Skin epidermis (tissue), 12 donors: ENCODE measurements at regions not wholly inside any gene's neighbourhood (a gene's known extent, or its start where the extent isn't known, plus 50 kb on each side); places are given as distances from the start of the nearest gene placed in this dataset.

Experiments used
- H3K27ac ChIP-seq, 21 experiments: fragments of 200-600 bp; sonication (generic) in 11 of 21; one replicate each; pipeline ENCODE4 v1.5.0; 2020; ENCODE audit warnings: mild to moderate bottlenecking in 3 of 21, inconsistent platforms in 2 of 21, moderate library complexity in 2 of 21
- H3K4me3 ChIP-seq, 7 experiments: fragments of 200-600 bp; sonication (generic) in 2 of 7; one replicate each; pipeline ENCODE4 v1.5.0; 2020; ENCODE audit warnings: inconsistent platforms in 2 of 7, mild to moderate bottlenecking in 2 of 7, moderate library complexity in 1 of 7

GRCh38 chr14:29092121-29092520, 325.5 kb downstream of the FOXG1 start:
- H3K4me3 ChIP-seq = no peak overlapping the region
- no peak overlapping the region for H3K27ac ChIP-seq

DNA sequence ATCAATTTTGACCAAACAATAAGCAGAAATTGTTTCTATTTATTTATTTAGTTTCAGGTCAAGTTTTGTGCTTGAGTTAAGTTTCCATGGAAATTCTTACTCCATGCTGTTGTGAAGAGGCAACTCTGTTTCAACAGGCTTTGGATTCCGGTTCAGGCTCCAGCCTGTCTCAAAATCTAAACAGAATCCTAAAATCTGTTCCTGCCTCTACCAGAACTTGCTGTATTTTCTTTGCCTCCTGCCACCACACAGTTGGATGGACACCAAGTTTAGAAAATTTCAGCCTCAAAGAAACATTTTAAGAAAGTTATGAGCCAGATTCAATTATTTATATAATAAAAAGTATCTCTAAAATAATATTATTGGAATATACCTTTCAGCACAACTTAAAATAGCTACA, 330.9 kb downstream of the FOXG1 start:
- Histone ChIP-seq H3K4me3 (no peak overlapping the region), H3K27ac (no peak overlapping the region)

- Histone ChIP-seq H3K27ac (no peak overlapping the region), H3K4me3 (no peak overlapping the region)
Measured at GRCh38 chr14:29098656-29099055, 332.1 kb downstream of the FOXG1 start.

- Histone ChIP-seq H3K27ac (no peak overlapping the region), H3K4me3 (no peak overlapping the region)
Measured at GRCh38 chr14:29102266-29102665, 335.7 kb downstream of the FOXG1 start.

DNA sequence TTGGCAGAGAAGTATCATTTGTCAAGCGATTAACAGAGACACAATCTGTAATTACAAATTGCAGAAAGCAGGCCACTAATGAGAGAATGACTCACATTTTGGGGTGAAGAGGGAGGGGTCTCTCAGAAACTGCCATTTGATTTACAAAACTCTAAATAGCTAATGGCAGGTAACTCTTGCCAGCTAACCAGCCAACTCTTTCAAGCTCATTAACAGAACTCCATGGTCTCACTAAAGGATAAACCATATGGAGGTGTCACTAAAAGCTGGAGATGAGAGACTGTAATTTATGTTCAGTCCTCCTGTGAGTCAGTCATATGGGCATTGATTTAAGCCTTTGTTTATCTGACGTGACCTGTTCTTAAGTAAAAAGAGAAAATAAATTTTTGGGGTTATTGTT, 336.4 kb downstream of the FOXG1 start:
- Histone ChIP-seq H3K27ac (no peak overlapping the region), H3K4me3 (no peak overlapping the region)

- H3K4me3 ChIP-seq = no peak overlapping the region
- no peak overlapping the region for H3K27ac ChIP-seq
Measured at GRCh38 chr14:29108908-29109307, 342.3 kb downstream of the FOXG1 start.

DNA sequence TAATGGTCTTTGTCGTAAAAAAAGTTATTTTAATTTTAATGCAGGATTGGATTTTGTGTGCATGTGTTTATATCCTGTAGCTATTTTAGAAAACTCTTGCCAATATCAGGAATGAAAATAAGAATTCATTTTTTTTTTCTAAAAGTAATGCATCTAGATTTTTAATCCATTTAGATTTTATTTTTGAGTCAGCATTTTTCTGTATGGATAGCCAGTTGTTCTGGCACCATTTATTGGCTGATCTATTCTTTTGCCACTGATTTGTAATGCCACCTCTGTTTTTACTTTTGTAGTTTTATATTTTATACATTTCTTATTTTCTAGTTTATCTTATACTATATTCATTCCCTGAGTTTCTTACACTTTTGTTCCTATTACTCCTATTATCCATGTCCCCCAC, 343.0 kb downstream of the FOXG1 start:
- Histone ChIP-seq H3K27ac (no peak overlapping the region), H3K4me3 (no peak overlapping the region)

- Histone ChIP-seq H3K4me3 (no peak overlapping the region), H3K27ac (no peak overlapping the region)
Measured at GRCh38 chr14:29111554-29111953, 345.0 kb downstream of the FOXG1 start.

DNA sequence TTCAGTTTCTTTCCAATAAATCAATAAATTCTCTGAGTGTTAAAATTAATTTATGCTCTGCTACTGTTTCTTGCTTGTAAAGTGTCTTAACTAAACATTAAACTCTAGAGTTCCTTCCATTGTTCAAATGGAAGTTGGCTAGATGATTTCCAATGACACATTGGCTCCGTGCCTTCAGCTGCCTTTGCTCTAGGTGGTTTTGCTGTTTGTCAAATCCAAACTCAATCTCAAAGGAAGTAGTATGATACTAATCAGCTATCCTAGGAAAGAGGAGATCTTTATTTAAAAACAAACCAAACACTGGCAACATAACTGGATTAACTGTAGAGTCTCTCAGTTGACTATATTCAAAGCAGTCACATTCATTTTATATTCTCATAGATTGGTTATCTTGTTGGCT, 356.4 kb downstream of the FOXG1 start:
- no peak overlapping the region for H3K4me3 ChIP-seq
- H3K27ac ChIP-seq = no peak overlapping the region

- Histone ChIP-seq H3K27ac (no peak overlapping the region), H3K4me3 (no peak overlapping the region)
Measured at GRCh38 chr14:29126361-29126760, 359.8 kb downstream of the FOXG1 start.

DNA sequence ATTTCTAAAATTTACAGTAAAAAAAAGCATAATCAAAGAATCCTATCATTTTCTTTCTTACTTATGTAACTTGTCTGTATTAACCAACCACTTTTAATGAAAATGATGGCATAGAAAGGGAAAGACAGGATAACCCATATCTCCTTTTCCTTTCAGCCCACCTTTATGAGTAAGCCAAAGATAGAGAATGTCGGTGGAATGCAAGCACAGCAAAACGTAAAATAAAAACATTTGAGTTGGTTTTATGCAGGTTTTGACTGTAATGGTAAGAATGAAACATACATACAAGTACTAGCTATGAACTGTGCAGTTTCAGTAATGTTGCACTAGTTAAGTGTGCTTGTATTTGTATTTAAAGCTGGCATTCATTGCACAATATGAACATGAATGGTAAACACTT, 360.3 kb downstream of the FOXG1 start:
- H3K27ac ChIP-seq = no peak overlapping the region
- no peak overlapping the region for H3K4me3 ChIP-seq

GRCh38 chr14:29140016-29140415, 373.4 kb downstream of the FOXG1 start:
- Histone ChIP-seq H3K27ac (no peak overlapping the region), H3K4me3 (no peak overlapping the region)

DNA sequence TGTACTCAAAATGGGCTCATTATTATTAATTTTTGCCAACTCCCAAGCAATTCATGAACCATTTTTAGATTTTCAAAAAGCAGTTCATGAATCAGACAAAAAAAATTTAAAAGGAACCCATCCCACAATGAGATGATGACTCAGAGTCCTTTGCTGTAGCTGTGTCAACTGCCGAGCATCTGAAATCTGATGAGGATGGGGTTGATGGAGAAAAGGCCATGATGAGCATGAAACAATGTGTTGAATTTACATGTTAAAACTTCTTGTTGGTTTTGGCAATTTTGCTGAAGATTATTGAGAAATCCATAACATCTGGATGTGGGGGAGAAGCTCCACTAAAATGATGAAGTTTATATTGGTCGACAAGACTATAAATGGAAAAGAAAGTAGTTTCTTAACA, 378.0 kb downstream of the FOXG1 start:
- Histone ChIP-seq H3K27ac (no peak overlapping the region), H3K4me3 (no peak overlapping the region)

DNA sequence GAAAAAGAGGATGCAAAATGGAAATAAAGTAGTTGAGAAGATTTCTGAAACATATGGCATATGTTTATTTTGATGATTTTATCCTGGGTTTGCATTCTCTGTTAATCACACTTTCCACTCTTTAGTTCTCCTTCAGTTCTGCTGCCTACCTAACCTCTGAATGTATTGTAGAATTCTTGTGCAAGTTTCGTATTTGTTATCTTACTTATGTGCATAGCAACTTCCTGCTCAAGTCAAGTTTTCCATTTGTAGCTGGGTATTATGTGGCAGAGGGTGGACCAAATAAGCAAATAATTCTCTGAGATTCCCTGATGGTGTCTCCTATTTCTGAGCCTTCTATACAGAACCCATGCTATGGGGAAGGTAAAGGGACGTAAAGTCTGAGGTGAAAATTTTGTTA, 381.6 kb downstream of the FOXG1 start:
- Histone ChIP-seq H3K4me3 (no peak overlapping the region), H3K27ac (no peak overlapping the region)

GRCh38 chr14:29149798-29150197, 383.2 kb downstream of the FOXG1 start:
- Histone ChIP-seq H3K4me3 (no peak overlapping the region), H3K27ac (no peak overlapping the region)

GRCh38 chr14:29150659-29151058, 384.1 kb downstream of the FOXG1 start:
- Histone ChIP-seq H3K27ac (no peak overlapping the region), H3K4me3 (no peak overlapping the region)

- Histone ChIP-seq H3K27ac (no peak overlapping the region), H3K4me3 (no peak overlapping the region)
Measured at GRCh38 chr14:29156096-29156495, 389.5 kb downstream of the FOXG1 start.

- no peak overlapping the region for H3K4me3 ChIP-seq
- no peak overlapping the region for H3K27ac ChIP-seq
Measured at GRCh38 chr14:29161593-29161992, 395.0 kb downstream of the FOXG1 start.

DNA sequence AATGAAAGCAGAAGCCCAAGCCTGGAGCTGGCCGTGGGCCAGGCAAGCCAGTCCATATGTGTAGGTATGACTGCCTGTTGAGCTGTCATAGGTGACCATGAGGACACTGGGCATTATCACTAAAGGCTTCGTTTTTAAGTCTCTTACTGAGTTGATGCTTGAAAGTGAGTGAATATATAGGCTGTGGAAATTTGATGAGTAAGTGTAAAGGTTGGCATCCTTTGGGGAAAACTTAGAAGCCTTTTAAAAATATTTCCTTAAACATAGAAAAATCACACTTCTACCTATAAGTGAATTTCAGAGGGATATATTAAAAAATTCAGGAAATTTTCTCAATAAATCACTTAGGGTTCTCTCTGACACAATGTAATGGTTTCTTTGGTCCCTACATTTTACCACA, 396.5 kb downstream of the FOXG1 start:
- H3K27ac ChIP-seq = no peak overlapping the region
- no peak overlapping the region for H3K4me3 ChIP-seq

- H3K27ac ChIP-seq = no peak overlapping the region
Measured at GRCh38 chr14:29165431-29165830, 398.8 kb downstream of the FOXG1 start.

DNA sequence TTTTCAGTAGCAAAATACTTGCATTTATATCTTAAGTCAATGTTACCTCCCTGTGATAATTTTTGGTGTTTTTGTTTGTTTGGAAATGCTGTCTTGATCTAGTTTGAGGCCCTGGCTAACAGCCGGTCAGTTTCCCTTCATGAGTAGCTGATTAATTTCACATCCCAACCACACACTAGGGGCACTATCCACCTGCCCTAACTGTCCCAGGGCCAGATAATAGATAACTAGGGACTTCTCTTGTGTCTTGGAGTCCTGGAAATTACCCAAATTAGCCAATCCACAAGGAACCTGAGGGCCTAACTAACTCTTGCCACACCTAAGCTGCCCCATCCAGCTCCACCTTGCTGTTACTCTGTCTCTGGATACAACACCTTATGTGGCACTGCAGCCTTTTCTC, 399.9 kb downstream of the FOXG1 start:
- Histone ChIP-seq H3K27ac (no peak overlapping the region), H3K4me3 (no peak overlapping the region)

More at GRCh38 chr14:29165431-29165830, 398.8 kb downstream of the FOXG1 start:
- H3K4me3 ChIP-seq = no peak overlapping the region

GRCh38 chr14:29168149-29168548, 401.6 kb downstream of the FOXG1 start:
- Histone ChIP-seq H3K27ac (no peak overlapping the region), H3K4me3 (no peak overlapping the region)

GRCh38 chr14:29169408-29169807, 402.8 kb downstream of the FOXG1 start:
- H3K27ac ChIP-seq = no peak overlapping the region
- no peak overlapping the region for H3K4me3 ChIP-seq
